ENCODE measurements at regions not wholly inside any gene's neighbourhood (a gene's known extent, or its start where the extent isn't known, plus 50 kb on each side); places are given as distances from the start of the nearest gene placed in this dataset.

DNA sequence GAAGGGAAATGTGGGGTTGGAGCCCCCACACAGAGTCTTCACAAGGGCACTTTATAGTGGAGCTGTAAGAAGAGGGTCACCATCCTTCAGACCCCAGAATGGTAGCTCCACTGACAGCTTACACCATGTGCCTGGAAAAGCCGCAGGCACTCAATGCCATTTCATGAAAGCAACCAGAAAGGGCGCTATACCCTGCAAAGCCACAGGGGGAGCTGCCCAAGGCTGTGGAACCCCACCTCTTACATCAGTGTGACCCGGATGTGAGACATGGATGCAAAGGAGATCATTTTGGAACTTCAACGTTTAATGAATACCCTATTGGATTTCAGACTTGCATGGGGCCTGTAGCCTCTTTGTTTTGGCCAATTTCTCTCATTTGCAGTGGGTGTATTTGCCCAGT is 694.7 kb downstream of the CBLN2 start:
- TF ChIP-seq, protein P1, sequence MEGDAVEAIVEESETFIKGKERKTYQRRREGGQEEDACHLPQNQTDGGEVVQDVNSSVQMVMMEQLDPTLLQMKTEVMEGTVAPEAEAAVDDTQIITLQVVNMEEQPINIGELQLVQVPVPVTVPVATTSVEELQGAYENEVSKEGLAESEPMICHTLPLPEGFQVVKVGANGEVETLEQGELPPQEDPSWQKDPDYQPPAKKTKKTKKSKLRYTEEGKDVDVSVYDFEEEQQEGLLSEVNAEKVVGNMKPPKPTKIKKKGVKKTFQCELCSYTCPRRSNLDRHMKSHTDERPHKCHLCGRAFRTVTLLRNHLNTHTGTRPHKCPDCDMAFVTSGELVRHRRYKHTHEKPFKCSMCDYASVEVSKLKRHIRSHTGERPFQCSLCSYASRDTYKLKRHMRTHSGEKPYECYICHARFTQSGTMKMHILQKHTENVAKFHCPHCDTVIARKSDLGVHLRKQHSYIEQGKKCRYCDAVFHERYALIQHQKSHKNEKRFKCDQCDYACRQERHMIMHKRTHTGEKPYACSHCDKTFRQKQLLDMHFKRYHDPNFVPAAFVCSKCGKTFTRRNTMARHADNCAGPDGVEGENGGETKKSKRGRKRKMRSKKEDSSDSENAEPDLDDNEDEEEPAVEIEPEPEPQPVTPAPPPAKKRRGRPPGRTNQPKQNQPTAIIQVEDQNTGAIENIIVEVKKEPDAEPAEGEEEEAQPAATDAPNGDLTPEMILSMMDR (IDR thresholded peaks at IDR 0.05; ENCODE audit: extremely low read depth, missing control alignments), result no peak
- DNase-seq (ENCODE audit: low spot score), result no peak

DNA sequence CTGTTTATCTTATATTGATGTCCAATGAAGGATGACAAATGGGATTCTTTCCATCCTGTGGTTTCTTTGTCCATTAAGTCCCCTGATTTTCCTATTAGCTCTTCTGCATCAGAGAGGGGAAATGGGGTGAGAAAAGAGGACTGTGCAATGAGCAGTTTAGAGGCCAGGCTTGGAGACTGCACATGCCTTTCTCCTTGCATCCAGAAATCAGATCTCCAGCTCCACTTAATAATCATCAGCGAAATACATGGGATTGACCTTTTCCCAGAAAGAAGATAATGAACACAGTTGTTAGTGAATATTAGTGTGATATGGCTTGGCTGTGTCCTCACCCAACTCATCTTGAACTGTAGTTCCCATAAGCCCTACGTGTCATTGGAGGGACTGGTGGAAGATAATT is 697.4 kb downstream of the CBLN2 start:
- TF ChIP-seq, protein P1 (IDR thresholded peaks at IDR 0.05; ENCODE audit: extremely low read depth, missing control alignments), result no peak
- no peak for DNase-seq (ENCODE audit: low spot score)

DNA sequence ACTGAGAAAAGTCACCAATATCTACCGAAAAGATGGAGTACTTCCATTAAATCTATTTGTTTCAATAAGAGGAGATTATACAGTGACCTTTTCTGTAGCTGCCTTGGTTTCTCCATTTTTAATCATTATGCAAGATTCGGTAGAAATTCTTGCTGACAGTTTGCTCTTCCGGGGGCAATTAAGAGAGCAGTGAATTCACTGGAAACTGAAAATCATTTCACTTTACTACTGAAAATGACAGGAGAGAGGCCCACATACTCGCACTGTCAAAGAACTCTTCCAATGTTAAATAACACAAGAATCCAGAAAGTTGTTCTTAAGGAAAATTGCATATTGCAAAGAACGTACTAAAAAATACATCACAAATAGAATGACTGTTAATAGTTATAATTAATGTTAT is 699.3 kb downstream of the CBLN2 start:
- no peak for DNase-seq (ENCODE audit: low spot score)
- TF ChIP-seq, protein P1 (IDR thresholded peaks at IDR 0.05; ENCODE audit: extremely low read depth, missing control alignments), result no peak

DNA sequence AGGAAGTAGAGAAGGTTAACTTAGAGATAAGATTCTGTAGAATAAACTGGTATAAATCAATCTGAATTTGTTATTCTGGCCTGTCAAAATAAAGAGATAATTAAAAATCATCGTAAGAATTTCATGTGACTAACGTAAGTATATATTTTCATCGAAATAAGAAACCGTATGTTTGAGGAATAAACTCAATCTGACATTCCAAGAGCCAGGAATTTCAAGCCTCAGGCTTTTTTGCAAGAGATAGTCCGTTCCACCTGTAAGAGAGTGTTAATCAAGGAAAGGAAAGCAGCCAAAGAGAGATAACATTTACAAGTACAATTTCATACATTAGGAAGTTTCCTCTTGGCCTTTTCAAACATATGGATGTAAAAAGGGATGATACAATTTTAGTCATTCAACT is 701.5 kb downstream of the CBLN2 start:
- TF ChIP-seq, protein P1 (IDR thresholded peaks at IDR 0.05; ENCODE audit: extremely low read depth, missing control alignments), result no peak
- no peak for DNase-seq (ENCODE audit: low spot score)

DNA sequence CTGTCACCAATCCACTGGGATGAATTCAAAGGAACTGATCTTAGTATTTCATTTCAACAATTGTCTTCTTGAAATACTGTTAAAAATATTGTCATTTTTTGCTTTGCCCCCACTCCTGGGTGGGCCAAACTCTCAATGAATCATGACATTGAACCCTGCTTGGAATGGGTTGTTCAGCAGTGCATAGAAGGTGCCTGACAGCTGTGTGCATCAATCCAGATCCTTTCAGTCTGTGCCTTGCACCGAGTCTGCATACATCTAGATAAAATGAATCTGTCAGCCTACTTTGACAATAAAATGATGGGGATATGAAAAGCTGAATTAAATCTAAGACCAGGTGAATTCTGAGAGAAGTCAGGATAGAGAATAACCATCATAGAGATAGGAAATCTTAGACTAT is 706.6 kb downstream of the CBLN2 start:
- TF ChIP-seq, protein P1 (IDR thresholded peaks at IDR 0.05; ENCODE audit: extremely low read depth, missing control alignments), result no peak
- no peak for DNase-seq (ENCODE audit: low spot score)

DNA sequence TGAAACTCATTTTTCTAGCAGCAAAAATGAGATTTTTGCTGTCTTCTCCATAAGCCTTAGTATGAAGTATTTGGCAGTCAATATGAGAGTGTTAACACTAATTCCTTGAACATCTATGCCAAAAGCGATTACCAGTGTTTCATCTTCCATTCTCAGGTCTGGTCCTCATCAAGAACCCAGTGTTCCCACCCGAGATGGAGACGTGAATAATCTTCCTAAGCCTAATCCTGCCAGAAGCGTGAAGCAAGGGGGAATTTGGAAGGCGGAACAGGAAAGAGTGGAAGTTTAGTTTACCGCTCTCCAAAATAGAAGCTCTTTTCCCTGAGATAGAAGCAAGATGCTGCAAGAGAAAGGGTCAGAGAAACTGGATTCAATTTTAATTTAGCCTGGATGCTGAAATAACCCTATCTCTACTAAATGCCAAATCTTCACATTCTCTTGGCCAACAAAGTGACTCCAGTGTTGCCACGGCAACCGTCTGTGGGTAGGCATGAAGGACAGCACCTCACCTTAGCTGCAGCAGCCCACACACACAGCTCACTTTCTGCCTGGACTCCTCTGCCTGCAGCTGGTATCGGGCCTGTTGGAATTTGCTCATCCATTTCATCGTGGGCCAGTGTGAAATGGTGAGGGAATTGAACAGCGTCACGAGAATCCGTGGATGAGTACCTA is 711.1 kb downstream of the CBLN2 start:
- TF ChIP-seq, protein P1 (IDR thresholded peaks at IDR 0.05; ENCODE audit: extremely low read depth, missing control alignments), result no peak
- no peak for DNase-seq (ENCODE audit: low spot score)

DNA sequence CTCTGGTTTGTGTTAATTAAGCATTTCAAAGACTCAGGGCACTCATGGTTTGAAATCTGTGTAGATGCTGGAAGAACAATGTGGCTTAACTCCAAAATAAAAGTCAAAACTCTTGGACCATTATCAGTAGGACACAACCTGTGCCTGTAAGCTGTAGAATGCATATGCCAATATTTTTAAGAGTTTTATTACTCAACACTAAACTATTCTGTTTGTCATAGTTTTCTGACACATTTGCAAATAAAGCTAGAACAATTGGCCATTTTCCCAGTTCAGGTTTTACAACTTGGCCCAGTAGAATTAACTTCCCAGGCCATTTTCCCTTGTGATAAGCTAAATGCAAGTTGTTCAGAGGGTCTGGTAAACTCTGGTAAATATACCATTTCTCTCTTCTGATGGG is 713.1 kb downstream of the CBLN2 start:
- TF ChIP-seq, protein P1 (IDR thresholded peaks at IDR 0.05; ENCODE audit: extremely low read depth, missing control alignments), result no peak
- DNase-seq (ENCODE audit: low spot score), result no peak
